ENCODE measurements at regions not wholly inside any gene's neighbourhood (a gene's known extent, or its start where the extent isn't known, plus 50 kb on each side); places are given as distances from the start of the nearest gene placed in this dataset.

- TF ChIP-seq EZH2 (IDR thresholded peaks at IDR 0.05; ENCODE audit: borderline replicate concordance, low read length) = no peak
- TF ChIP-seq, protein P1, sequence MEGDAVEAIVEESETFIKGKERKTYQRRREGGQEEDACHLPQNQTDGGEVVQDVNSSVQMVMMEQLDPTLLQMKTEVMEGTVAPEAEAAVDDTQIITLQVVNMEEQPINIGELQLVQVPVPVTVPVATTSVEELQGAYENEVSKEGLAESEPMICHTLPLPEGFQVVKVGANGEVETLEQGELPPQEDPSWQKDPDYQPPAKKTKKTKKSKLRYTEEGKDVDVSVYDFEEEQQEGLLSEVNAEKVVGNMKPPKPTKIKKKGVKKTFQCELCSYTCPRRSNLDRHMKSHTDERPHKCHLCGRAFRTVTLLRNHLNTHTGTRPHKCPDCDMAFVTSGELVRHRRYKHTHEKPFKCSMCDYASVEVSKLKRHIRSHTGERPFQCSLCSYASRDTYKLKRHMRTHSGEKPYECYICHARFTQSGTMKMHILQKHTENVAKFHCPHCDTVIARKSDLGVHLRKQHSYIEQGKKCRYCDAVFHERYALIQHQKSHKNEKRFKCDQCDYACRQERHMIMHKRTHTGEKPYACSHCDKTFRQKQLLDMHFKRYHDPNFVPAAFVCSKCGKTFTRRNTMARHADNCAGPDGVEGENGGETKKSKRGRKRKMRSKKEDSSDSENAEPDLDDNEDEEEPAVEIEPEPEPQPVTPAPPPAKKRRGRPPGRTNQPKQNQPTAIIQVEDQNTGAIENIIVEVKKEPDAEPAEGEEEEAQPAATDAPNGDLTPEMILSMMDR (IDR thresholded peaks at IDR 0.05; ENCODE audit: low read length) = no peak
Observed at GRCh38 chr4:155039162-155039561, 169.3 kb upstream of the NPY2R start.
